ENCODE measurements at regions not wholly inside any gene's neighbourhood (a gene's known extent, or its start where the extent isn't known, plus 50 kb on each side); places are given as distances from the start of the nearest gene placed in this dataset.

- no peak overlapping the region for H3K27ac ChIP-seq (ENCODE audit: control insufficient read depth, insufficient read depth)
- RAD21 ChIA-PET (ENCODE audit: unreplicated experiment) = interaction anchor here (1.3 kb wide), 1 partner anchor 29 kb away, joined by 3 read pairs; no protein-coding TSS in a partner anchor
- H3K79me2 ChIP-seq (ENCODE audit: control insufficient read depth, insufficient read depth, low read length) = no peaks in the 10 kb centered on the region
- WGBS (ENCODE audit: insufficient coverage, insufficient replicate concordance, low lambda C conversion rate, missing lambda C conversion rate) = 28% methylated on average over 5 of the region's 5 CpGs
- H3K4me1 ChIP-seq (ENCODE audit: control insufficient read depth, insufficient read depth, low read length) = no peaks in the 10 kb centered on the region
- no peak for ATAC-seq
- SMC1A ChIA-PET (ENCODE audit: uncharacterized antibody, unreplicated experiment) = interaction anchor here (1.0 to 1.9 kb wide), 7 partner anchors 10 to 106 kb away, joined by 3 to 10 read pairs (median 3); no protein-coding TSS in a partner anchor
- H3K4me2 ChIP-seq (ENCODE audit: control insufficient read depth, insufficient read depth) = no peak overlapping the region
- POLR2A ChIA-PET = no interaction called here
- H2AFZ ChIP-seq (ENCODE audit: control insufficient read depth, low read depth, low read length) = peak overlapping the region; percentile 28
- no peak overlapping the region for H3K4me3 ChIP-seq
- H3K27me3 ChIP-seq (replicated peaks in 1 of 2; ENCODE audit: control insufficient read depth in 2 of 2, insufficient read depth in 2 of 2, low read length in 1 of 2) = no peaks in the 10 kb centered on the region
- BruUV-seq (replicated peaks) = no TSS peak
- FAIRE-seq = no peak
- intact Hi-C loops (cut with micrococcal nuclease; ENCODE audit: unreplicated experiment) = no loop called here
- no peaks in the 10 kb centered on the region for H3K36me3 ChIP-seq (ENCODE audit: control insufficient read depth in 2 of 2, insufficient read depth in 2 of 2, low read length in 1 of 2)
- H3K9ac ChIP-seq (ENCODE audit: control insufficient read depth, insufficient read depth, low read length) = no peak overlapping the region
- no peaks in the 10 kb centered on the region for H4K20me1 ChIP-seq (ENCODE audit: control insufficient read depth, insufficient read depth)
- no peaks in the 10 kb centered on the region for H3K9me3 ChIP-seq (replicated peaks; ENCODE audit: control insufficient read depth, insufficient read depth, low read length)
- in situ Hi-C loops (cut with MboI) = no loop called here
- DNase-seq (ENCODE audit: low read depth, low spot score) = no peak
- CTCF ChIA-PET = interaction anchor here (2.1 kb wide), 1 partner anchor 10 kb away, joined by 8 read pairs; no protein-coding TSS in a partner anchor
- TF ChIP-seq ATF2 (IDR thresholded peaks at IDR 0.05; ENCODE audit: low read length) (no peak), E4F1 (IDR thresholded peaks at IDR 0.05; ENCODE audit: borderline replicate concordance, partially characterized antibody) (no peak), NR2C1 (IDR thresholded peaks at IDR 0.05) (no peak), NR2F1 (conservative IDR thresholded peaks at IDR 0.05) (no peak), ATF7 (IDR thresholded peaks at IDR 0.05; ENCODE audit: low read depth) (no peak), ZNF24 (IDR thresholded peaks at IDR 0.05) (no peak), TARDBP (IDR thresholded peaks at IDR 0.05; ENCODE audit: borderline replicate concordance) (no peak), TAF1 (IDR thresholded peaks at IDR 0.05; ENCODE audit: borderline replicate concordance, low read depth, low read length) (no peak), HDGF (IDR thresholded peaks at IDR 0.05) (no peak), ZBTB11 (CRISPR knock-in tag; IDR thresholded peaks at IDR 0.05) (no peak), ESRRA (IDR thresholded peaks at IDR 0.05; ENCODE audit: low read length) (no peak), KDM1A (IDR thresholded peaks at IDR 0.05; ENCODE audit: borderline replicate concordance) (no peak), SUZ12 (IDR thresholded peaks at IDR 0.05; ENCODE audit: unreplicated experiment) (no peak), NFYA (IDR thresholded peaks at IDR 0.05; ENCODE audit: borderline replicate concordance, low read depth, low read length) (no peak), SREBF2 (IDR thresholded peaks at IDR 0.05; ENCODE audit: low read length) (no peak), STAT1 (conservative IDR thresholded peaks at IDR 0.05) (no peak), HCFC1 (IDR thresholded peaks at IDR 0.05; ENCODE audit: low read length) (no peak)
Measured at GRCh38 chr2:125086313-125087184, 1061.5 kb downstream of the CNTNAP5 start.

Measured in GM12878 (cell line).